HepG2 (cell line): ENCODE measurements at regions not wholly inside any gene's neighbourhood (a gene's known extent, or its start where the extent isn't known, plus 50 kb on each side); places are given as distances from the start of the nearest gene placed in this dataset.

Source experiments
- ATAC-seq: fragments of 200-7000 bp; cut with Tn5 transposase; 3 replicates; pipeline ENCODE4 v1.9.1; 2020; ENCODE audit warnings: mild to moderate bottlenecking, moderate library complexity
- BruUV-seq: library from RNA; stranded (reverse); fragments of 400-500 nt; replicated peaks from 2 replicates; lab custom pipeline; 2021; lab: Mats Ljungman, UMichigan
- CTCF ChIA-PET: fragments of 300-600 bp; formaldehyde crosslinking; extraction: SDS; loops from one replicate; lab custom pipeline; 2021; ENCODE audit warnings: low total read pairs, inconsistent platforms, low intra/inter-chr PET ratio; lab: Yijun Ruan, JAX
- POLR2A ChIA-PET: fragments of 350-600 bp; sonication (Branson Sonifier 250); formaldehyde crosslinking; loops from one replicate; lab custom pipeline; 2020; ENCODE audit warnings: antibody characterized with exemption, inconsistent platforms; lab: Yijun Ruan, JAX
- DNase-seq: peaks from one replicate; pipeline ENCODE4 v3.0.0-alpha.2; 2015; ENCODE audit warnings: low spot score
- FAIRE-seq: peaks from 3 replicates; lab custom pipeline; 2011; peaks lifted over from hg19 to GRCh38; lab: Jason Lieb, UNC
- H2AFZ ChIP-seq: one replicate; pipeline ENCODE4 v1.6.1; 2011; ENCODE audit warnings: low read length, inconsistent platforms
- H3K27ac ChIP-seq: fragments of 300-600 bp; 3 replicates; pipeline ENCODE4 v1.8.0; 2011; ENCODE audit warnings: mixed run types, mild to moderate bottlenecking, mixed read lengths, low read length, inconsistent platforms; ENCODE audit not compliant: insufficient read depth; ENCODE audit errors: extremely low read length
- H3K27me3 ChIP-seq, 2 experiments: fragments of 200-600 bp in 1 of 2; 2 replicates in 1 of 2; 3 replicates in 1 of 2; pipeline versions ENCODE4 v1.6.0 to v1.8.0; 2011; ENCODE audit warnings: low read length in 2 of 2, mild to moderate bottlenecking in 2 of 2, moderate library complexity in 2 of 2, inconsistent platforms in 1 of 2; ENCODE audit not compliant: insufficient read depth in 2 of 2, control insufficient read depth in 1 of 2
- H3K36me3 ChIP-seq, 2 experiments: fragments of 200-600 bp in 1 of 2; replicated peaks in 1 of 2; 2 replicates in 1 of 2; 3 replicates in 1 of 2; pipeline versions ENCODE4 v1.5.1 to v1.8.0; 2011; ENCODE audit warnings: low read length in 2 of 2, inconsistent platforms in 1 of 2; ENCODE audit not compliant: insufficient read depth in 2 of 2, control insufficient read depth in 1 of 2
- H3K4me1 ChIP-seq: 2 replicates; pipeline ENCODE4 v1.5.1; 2012; ENCODE audit warnings: low read length, inconsistent platforms; ENCODE audit not compliant: insufficient read depth
- H3K4me2 ChIP-seq: 2 replicates; pipeline ENCODE4 v1.6.0; 2011; ENCODE audit warnings: low read depth, low read length, inconsistent platforms
- H3K4me3 ChIP-seq, 3 experiments: fragments of 200-600 bp in 1 of 3; sonication (generic), shearing (Covaris generic) in 1 of 3; replicated peaks in 1 of 3; 2 replicates each; pipeline ENCODE4 v1.5.1; 2011 to 2016; ENCODE audit warnings: low read length in 3 of 3, inconsistent platforms in 2 of 3, low read depth in 2 of 3, mild to moderate bottlenecking in 2 of 3, control low read depth in 1 of 3, mixed read lengths in 1 of 3; ENCODE audit not compliant: insufficient read depth in 1 of 3
- H3K79me2 ChIP-seq: one replicate; pipeline ENCODE4 v1.6.1; 2011; ENCODE audit warnings: low read length, inconsistent platforms; ENCODE audit not compliant: insufficient read depth
- H3K9ac ChIP-seq: 2 replicates; pipeline ENCODE4 v1.6.0; 2011; ENCODE audit warnings: mild to moderate bottlenecking, low read depth, low read length, inconsistent platforms; ENCODE audit not compliant: insufficient read depth
- H3K9me3 ChIP-seq: 2 replicates; pipeline ENCODE4 v1.5.1; 2012; ENCODE audit warnings: mild to moderate bottlenecking, low read length
- H4K20me1 ChIP-seq: 2 replicates; pipeline ENCODE4 v1.6.0; 2011; ENCODE audit warnings: inconsistent platforms, mild to moderate bottlenecking, low read length, moderate library complexity; ENCODE audit not compliant: insufficient read depth
- CCDC6 ChIP-seq: sonication (generic); formaldehyde crosslinking; IDR thresholded peaks from 2 replicates; pipeline ENCODE4 v1.8.1; 2022; ENCODE audit warnings: mild to moderate bottlenecking, missing genetic modification reagents, moderate library complexity
- CEBPG ChIP-seq: IDR thresholded peaks from 2 replicates; pipeline ENCODE4 v1.6.1; 2016
- FOXA1 ChIP-seq, 2 experiments: fragments of 450-650 bp in 1 of 2; sonication (generic) in 1 of 2; formaldehyde crosslinking in 1 of 2; IDR thresholded peaks; 2 replicates each; pipeline versions ENCODE4 v1.4.0 to v1.6.1; 2016 to 2020; ENCODE audit warnings: missing genetic modification reagents in 1 of 2
- FOXC1 ChIP-seq: sonication (generic); formaldehyde crosslinking; IDR thresholded peaks from 2 replicates; pipeline ENCODE4 v1.8.0; 2022; ENCODE audit warnings: mild to moderate bottlenecking, missing genetic modification reagents, borderline replicate concordance
- FOXO4 ChIP-seq: sonication (generic); formaldehyde crosslinking; conservative IDR thresholded peaks from 2 replicates; pipeline ENCODE4 v1.8.1; 2023; ENCODE audit warnings: missing genetic modification reagents
- IRX3 ChIP-seq: sonication (generic); formaldehyde crosslinking; IDR thresholded peaks from 2 replicates; pipeline ENCODE4 v1.8.1; 2023; ENCODE audit warnings: mild to moderate bottlenecking, low read depth, missing genetic modification reagents, borderline replicate concordance
- KDM2A ChIP-seq: sonication (generic); formaldehyde crosslinking; IDR thresholded peaks from 2 replicates; pipeline ENCODE4 v1.4.0; 2020; ENCODE audit warnings: low read depth, missing genetic modification reagents, borderline replicate concordance
- MIER2 ChIP-seq: IDR thresholded peaks from 2 replicates; pipeline ENCODE4 v1.6.1; 2016; ENCODE audit warnings: missing biosample characterization, missing genetic modification reagents
- PHF21A ChIP-seq: sonication (generic); formaldehyde crosslinking; IDR thresholded peaks from 2 replicates; pipeline ENCODE4 v1.5.0; 2020; ENCODE audit warnings: mild to moderate bottlenecking, missing genetic modification reagents
- POGZ ChIP-seq: sonication (generic); formaldehyde crosslinking; IDR thresholded peaks from 2 replicates; pipeline ENCODE4 v1.4.0; 2020; ENCODE audit warnings: mild to moderate bottlenecking, missing genetic modification reagents
- RFX3 ChIP-seq: IDR thresholded peaks from 2 replicates; pipeline ENCODE4 v1.6.1; 2016; ENCODE audit warnings: missing biosample characterization, missing genetic modification reagents
- THYN1 ChIP-seq: sonication (generic); formaldehyde crosslinking; IDR thresholded peaks from 2 replicates; pipeline ENCODE4 v1.8.1; 2023; ENCODE audit warnings: low read depth, mild to moderate bottlenecking, moderate library complexity, missing genetic modification reagents, borderline replicate concordance
- XRCC5 ChIP-seq: fragments of 200-400 bp; formaldehyde crosslinking; optimal IDR thresholded peaks from 2 replicates; pipeline ENCODE3; 2017; ENCODE audit warnings: mild to moderate bottlenecking, low read length
- YY1 ChIP-seq: IDR thresholded peaks from 2 replicates; pipeline ENCODE4 v1.6.1; 2011; ENCODE audit warnings: low read length, low read depth, moderate library complexity, mild to moderate bottlenecking; ENCODE audit not compliant: insufficient read depth, insufficient replicate concordance
- ZBTB14 ChIP-seq: sonication (generic); formaldehyde crosslinking; IDR thresholded peaks from 2 replicates; pipeline ENCODE4 v1.4.0; 2020; ENCODE audit warnings: missing genetic modification reagents
- ZNF441 ChIP-seq: sonication (generic); formaldehyde crosslinking; IDR thresholded peaks from 2 replicates; pipeline ENCODE4 v1.7.0; 2021; ENCODE audit warnings: missing genetic modification reagents, borderline replicate concordance
- ZNF614 ChIP-seq: IDR thresholded peaks from 2 replicates; pipeline ENCODE4 v1.6.1; 2018; ENCODE audit warnings: missing biosample characterization, missing genetic modification reagents, inconsistent platforms, borderline replicate concordance
- ZNF766 ChIP-seq: sonication (generic); formaldehyde crosslinking; IDR thresholded peaks from 2 replicates; pipeline ENCODE4 v1.5.0; 2020; ENCODE audit warnings: missing genetic modification reagents, borderline replicate concordance
- ZNF770 ChIP-seq: sonication (generic); formaldehyde crosslinking; IDR thresholded peaks from 2 replicates; pipeline ENCODE4 v1.5.0; 2020; ENCODE audit warnings: mild to moderate bottlenecking, missing genetic modification reagents
- WGBS: methylation state at CpG from one replicate; pipeline ENCODE4 v1.1.6; 2017; ENCODE audit warnings: low lambda C conversion rate; 5-methylcytosine and 5-hydroxymethylcytosine counted together
- in situ Hi-C: cut with HindIII; loops from 2 replicates; pipeline ENCODE4 v1.10.0; 2017; ENCODE audit warnings: low pct_unique_long_range_greater_than_20kb; ENCODE audit not compliant: extremely low pct_ligation_motif_present
- intact Hi-C: fragments of 100-400 bp; cut with micrococcal nuclease; formaldehyde crosslinking; loops from one replicate; pipeline ENCODE4 v1.10.0; 2022; ENCODE audit not compliant: unreplicated experiment

- Histone ChIP-seq H3K4me2 (no peak overlapping the region), H3K4me3 (no peak overlapping the region), H3K27me3 (peaks cover 0 to 12% of the 10 kb centered on the region in 2 experiments; a peak in 2 of 5 replicates), H3K36me3 (no peaks in the 10 kb centered on the region), H3K9ac (no peak overlapping the region), H4K20me1 (no peaks in the 10 kb centered on the region), H3K27ac (no peak overlapping the region), H2AFZ (no peak overlapping the region), H3K79me2 (no peaks in the 10 kb centered on the region), H3K4me1 (no peaks in the 10 kb centered on the region), H3K9me3 (no peaks in the 10 kb centered on the region)
- 59% methylated on average over 9 of the region's 9 CpGs for WGBS
- ATAC-seq (no peak), FAIRE-seq (no peak), DNase-seq (no peak)
- ChIA-PET POLR2A (no interaction called here), CTCF (no interaction called here)
- intact Hi-C loops (no loop called here), in situ Hi-C loops (no loop called here)
- no TSS peak for BruUV-seq
- TF ChIP-seq MIER2 (CRISPR knock-in tag): no peak
- no peak for TF ChIP-seq FOXA1 (IDR thresholded peaks at IDR 0.05)
- TF ChIP-seq FOXA1 (CRISPR knock-in tag; IDR thresholded peaks at IDR 0.05): no peak
- no peak for TF ChIP-seq CEBPG
- no peak for TF ChIP-seq KDM2A
- no peak for TF ChIP-seq THYN1 (CRISPR knock-in tag)
- no peak for TF ChIP-seq ZNF441
- no peak for TF ChIP-seq ZNF770 (CRISPR knock-in tag)
- no peak for TF ChIP-seq XRCC5
- no peak for TF ChIP-seq CCDC6 (CRISPR knock-in tag)
- no peak for TF ChIP-seq YY1
- no peak for TF ChIP-seq ZNF766 (CRISPR knock-in tag)
- TF ChIP-seq FOXC1 (CRISPR knock-in tag): no peak
- no peak for TF ChIP-seq RFX3
- no peak for TF ChIP-seq POGZ (CRISPR knock-in tag)
- TF ChIP-seq FOXO4 (CRISPR knock-in tag): no peak
- no peak for TF ChIP-seq ZBTB14
- TF ChIP-seq PHF21A (CRISPR knock-in tag): no peak
- TF ChIP-seq IRX3 (CRISPR knock-in tag): no peak
- no peak for TF ChIP-seq ZNF614 (CRISPR knock-in tag)
Observed at GRCh38 chr10:78229489-78229888, 195.8 kb downstream of the RPS24 start.
